ENCODE measurements at regions not wholly inside any gene's neighbourhood (a gene's known extent, or its start where the extent isn't known, plus 50 kb on each side); places are given as distances from the start of the nearest gene placed in this dataset.

- Histone ChIP-seq H3K4me1 (ENCODE audit: control insufficient read depth, insufficient read depth, low read length) (no peaks in the 10 kb centered on the region), H3K36me3 (ENCODE audit: control insufficient read depth, insufficient read depth, low read length) (no peaks in the 10 kb centered on the region), H3K27ac (ENCODE audit: insufficient read depth, low read length) (no peak overlapping the region), H3K9ac (ENCODE audit: low read depth, low read length) (no peak overlapping the region), H3K4ac (ENCODE audit: low read depth, low read length) (no peak overlapping the region), H3K23ac (ENCODE audit: low read depth, low read length) (no peak overlapping the region), H2AK9ac (replicated peaks; ENCODE audit: low read depth, low read length, poor library complexity) (no peak overlapping the region), H3K4me2 (ENCODE audit: low read depth, low read length) (no peak overlapping the region), H3K9me3 (ENCODE audit: control insufficient read depth, insufficient read depth, low read length) (0 out of 2 replicates have a peak, but pooled peaks cover 2% of the 10 kb centered on the region), H4K20me1 (ENCODE audit: insufficient read depth, low read length) (no peaks in the 10 kb centered on the region), H2BK15ac (ENCODE audit: low read depth, low read length) (no peak overlapping the region), H3K14ac (replicated peaks; ENCODE audit: low read depth, low read length) (no peak overlapping the region), H2BK20ac (ENCODE audit: low read depth, low read length) (no peak overlapping the region), H3K56ac (ENCODE audit: extremely low read depth, insufficient read depth, low read length) (no peak overlapping the region), H3K27me3 (ENCODE audit: control insufficient read depth, insufficient read depth, low read length) (no peaks in the 10 kb centered on the region), H4K5ac (ENCODE audit: low read depth, low read length) (no peak overlapping the region), H2BK120ac (ENCODE audit: low read depth, low read length) (no peak overlapping the region), H3K18ac (ENCODE audit: low read depth, low read length) (no peak overlapping the region), H3K4me3 (ENCODE audit: insufficient read depth, low read depth, low read length) (no peak overlapping the region), H3K9me1 (ENCODE audit: insufficient read depth, low read length) (no peaks in the 10 kb centered on the region), H2BK5ac (ENCODE audit: low read depth, low read length, poor library complexity, severe bottlenecking) (no peak overlapping the region), H4K8ac (ENCODE audit: low read depth in 2 of 2, low read length in 2 of 2) (no peak overlapping the region), H2AK5ac (ENCODE audit: low read depth, low read length) (no peak overlapping the region), H2AFZ (replicated peaks; ENCODE audit: low read length, poor library complexity) (no peak overlapping the region), H3K79me1 (ENCODE audit: low read depth in 1 of 2, low read length in 2 of 2) (no peaks in the 10 kb centered on the region), H4K91ac (ENCODE audit: insufficient read depth, low read depth, low read length) (no peak overlapping the region)
- in situ Hi-C loops (cut with MboI; ENCODE audit: low sequenced_read_pairs) (no loop called here), dilution Hi-C loops (cut with HindIII; ENCODE audit: low sequenced_read_pairs, unreplicated experiment) (no loop called here), intact Hi-C loops (cut with micrococcal nuclease) (no loop called here)
- CTCF ChIA-PET, result no interaction called here
- POLR2A ChIA-PET (ENCODE audit: unreplicated experiment), result no interaction called here
- BruUV-seq (replicated peaks), result no TSS peak
- ATAC-seq (ENCODE audit: low read depth) (no peak), DNase-seq (no peak)
- no CpG with 5 or more reads among the region's 2 CpGs for whole genome bisulfite sequencing, 2 experiments (ENCODE audit: extremely low coverage in 2 of 2, insufficient read length in 1 of 2)
- TF ChIP-seq RAD21 (IDR thresholded peaks at IDR 0.05; ENCODE audit: low read length), result no peak
- no peak for TF ChIP-seq FOS (IDR thresholded peaks at IDR 0.05; ENCODE audit: low read depth, low read length)
- TF ChIP-seq MXI1 (IDR thresholded peaks at IDR 0.05; ENCODE audit: borderline replicate concordance, low read depth, low read length), result no peak
- no peak for TF ChIP-seq POLR2A (IDR thresholded peaks at IDR 0.05; ENCODE audit: low read depth, low read length)
- no peak for TF ChIP-seq MAZ (IDR thresholded peaks at IDR 0.05; ENCODE audit: borderline replicate concordance, low read depth, low read length)
- TF ChIP-seq MAFK (IDR thresholded peaks at IDR 0.05; ENCODE audit: low read depth, low read length), result no peak
- TF ChIP-seq, protein P1, sequence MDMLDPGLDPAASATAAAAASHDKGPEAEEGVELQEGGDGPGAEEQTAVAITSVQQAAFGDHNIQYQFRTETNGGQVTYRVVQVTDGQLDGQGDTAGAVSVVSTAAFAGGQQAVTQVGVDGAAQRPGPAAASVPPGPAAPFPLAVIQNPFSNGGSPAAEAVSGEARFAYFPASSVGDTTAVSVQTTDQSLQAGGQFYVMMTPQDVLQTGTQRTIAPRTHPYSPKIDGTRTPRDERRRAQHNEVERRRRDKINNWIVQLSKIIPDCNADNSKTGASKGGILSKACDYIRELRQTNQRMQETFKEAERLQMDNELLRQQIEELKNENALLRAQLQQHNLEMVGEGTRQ (IDR thresholded peaks at IDR 0.05; ENCODE audit: low read depth, low read length), result no peak
- no peak for TF ChIP-seq CHD1 (IDR thresholded peaks at IDR 0.05; ENCODE audit: low read depth, low read length)
Observed at GRCh38 chrX:67159437-67159836, 384.4 kb upstream of the AR start.
